Ascending aorta (tissue), 2 donors: ENCODE measurements at regions not wholly inside any gene's neighbourhood (a gene's known extent, or its start where the extent isn't known, plus 50 kb on each side); places are given as distances from the start of the nearest gene placed in this dataset.

Experiments
- DNase-seq, 2 donors: peaks; one replicate each; pipeline ENCODE4 v3.0.0-alpha.2; 2019; ENCODE audit warnings: low spot score in 2 of 2
- H3K27ac ChIP-seq, 2 donors: fragments of 200-600 bp; sonication (generic); one replicate each; pipeline ENCODE4 v1.5.1; 2016 to 2017; ENCODE audit warnings: mild to moderate bottlenecking in 1 of 2
- H3K27me3 ChIP-seq: fragments of 200-600 bp; sonication (generic); one replicate; pipeline ENCODE4 v1.5.1; 2017
- H3K36me3 ChIP-seq, 2 donors: fragments of 200-600 bp; sonication (generic); one replicate each; pipeline ENCODE4 v1.5.1; 2016
- H3K4me1 ChIP-seq, 2 donors: fragments of 200-600 bp; sonication (generic); one replicate each; pipeline ENCODE4 v1.5.1; 2016 to 2017; ENCODE audit warnings: mild to moderate bottlenecking in 1 of 2
- H3K4me3 ChIP-seq, 2 donors: fragments of 200-600 bp; sonication (generic); one replicate each; pipeline ENCODE4 v1.5.1; 2016 to 2017; ENCODE audit warnings: mild to moderate bottlenecking in 1 of 2
- H3K9me3 ChIP-seq, 2 donors: fragments of 200-600 bp; sonication (generic); one replicate each; pipeline ENCODE4 v1.5.1; 2016
- CTCF ChIP-seq, 3 experiments: fragments of 200-600 bp in 2 of 3; fragments of 450-650 bp in 1 of 3; sonication (generic) in 2 of 3; IDR thresholded peaks; one replicate each; pipeline ENCODE4 v1.5.1; 2016 to 2019; ENCODE audit warnings: antibody characterized with exemption in 3 of 3, mild to moderate bottlenecking in 1 of 3, moderate library complexity in 1 of 3
- intact Hi-C: fragments of 100-400 bp; cut with DNase I; formaldehyde crosslinking; loops from one replicate; pipeline ENCODE4 v1.15.1; 2023

GRCh38 chr1:221292652-221293051, 413.4 kb downstream of the HLX start:
- intact Hi-C loops, result no loop called here

GRCh38 chr1:221294242-221294641, 415.0 kb downstream of the HLX start:
- Histone ChIP-seq H3K27ac (no peak overlapping the region), H3K4me1 (no peaks in the 10 kb centered on the region), H3K27me3 (no peaks in the 10 kb centered on the region), H3K36me3 (no peaks in the 10 kb centered on the region), H3K4me3 (no peak overlapping the region), H3K9me3 (no peaks in the 10 kb centered on the region)
- intact Hi-C loops, result no loop called here
- TF ChIP-seq CTCF (IDR thresholded peaks at IDR 0.05), result no peak
- DNase-seq, result no peak

More at GRCh38 chr1:221292652-221293051, 413.4 kb downstream of the HLX start:
- Histone ChIP-seq H3K36me3 (no peaks in the 10 kb centered on the region), H3K4me1 (no peaks in the 10 kb centered on the region), H3K4me3 (no peak overlapping the region), H3K27me3 (no peaks in the 10 kb centered on the region), H3K9me3 (no peaks in the 10 kb centered on the region), H3K27ac (no peak overlapping the region)
- DNase-seq, result no peak
- no peak for TF ChIP-seq CTCF (IDR thresholded peaks at IDR 0.05)

GRCh38 chr1:221302357-221302756, 423.1 kb downstream of the HLX start:
- no peak for TF ChIP-seq CTCF (IDR thresholded peaks at IDR 0.05)
- Histone ChIP-seq H3K4me1 (no peaks in the 10 kb centered on the region), H3K36me3 (no peaks in the 10 kb centered on the region), H3K4me3 (no peak overlapping the region), H3K27me3 (no peaks in the 10 kb centered on the region), H3K9me3 (no peaks in the 10 kb centered on the region), H3K27ac (no peak overlapping the region)
- intact Hi-C loops, result no loop called here
- DNase-seq, result no peak

- Histone ChIP-seq H3K27ac (no peak overlapping the region), H3K9me3 (no peaks in the 10 kb centered on the region), H3K36me3 (no peaks in the 10 kb centered on the region), H3K4me3 (no peak overlapping the region), H3K27me3 (no peaks in the 10 kb centered on the region), H3K4me1 (no peaks in the 10 kb centered on the region)
- TF ChIP-seq CTCF (IDR thresholded peaks at IDR 0.05), result no peak
- intact Hi-C loops, result no loop called here
- DNase-seq, result no peak
Measured at GRCh38 chr1:221302810-221303209, 423.6 kb downstream of the HLX start.

- H3K9me3 ChIP-seq, result no peaks in the 10 kb centered on the region
- no peak overlapping the region for H3K4me3 ChIP-seq
- DNase-seq, result no peak
- no peaks in the 10 kb centered on the region for H3K4me1 ChIP-seq
- H3K36me3 ChIP-seq, result no peaks in the 10 kb centered on the region
- no peaks in the 10 kb centered on the region for H3K27me3 ChIP-seq
- intact Hi-C loops, result no loop called here
- TF ChIP-seq CTCF (IDR thresholded peaks at IDR 0.05), result no peak
- no peak overlapping the region for H3K27ac ChIP-seq
Measured at GRCh38 chr1:221303623-221304022, 424.4 kb downstream of the HLX start.

GRCh38 chr1:221306239-221306638, 427.0 kb downstream of the HLX start:
- no peaks in the 10 kb centered on the region for H3K4me1 ChIP-seq
- H3K9me3 ChIP-seq, result no peaks in the 10 kb centered on the region
- no peak overlapping the region for H3K27ac ChIP-seq
- H3K27me3 ChIP-seq, result no peaks in the 10 kb centered on the region
- no peak for TF ChIP-seq CTCF (IDR thresholded peaks at IDR 0.05)
- no peak for DNase-seq
- no peak overlapping the region for H3K4me3 ChIP-seq
- intact Hi-C loops, result no loop called here
- H3K36me3 ChIP-seq, result no peaks in the 10 kb centered on the region
